H1 (cell line): ENCODE measurements at regions not wholly inside any gene's neighbourhood (a gene's known extent, or its start where the extent isn't known, plus 50 kb on each side); places are given as distances from the start of the nearest gene placed in this dataset.
"Not testable (repeated sequence)": the region's sequence is repeated elsewhere in the genome, so short reads cannot be mapped to it uniquely, and the experiment has no call there.

ENCODE experiments used
- CTCF ChIA-PET: fragments of 300-600 bp; sonication (Branson Sonifier 250); formaldehyde crosslinking; loops from one replicate; lab custom pipeline; 2021; ENCODE audit not compliant: partially characterized antibody; lab: Charles Lee
- POLR2A ChIA-PET: fragments of 300-600 bp; sonication (Branson Sonifier 250); formaldehyde crosslinking; loops from one replicate; lab custom pipeline; 2021; ENCODE audit warnings: inconsistent platforms; ENCODE audit not compliant: partially characterized antibody; lab: Charles Lee
- DNase-seq, 2 experiments: peaks; one replicate each; pipeline versions ENCODE4 v3.0.0 to v3.0.0-alpha.2; 2010 to 2022; ENCODE audit warnings: low spot score in 2 of 2, low read depth in 1 of 2, mixed read lengths in 1 of 2
- FAIRE-seq: peaks from 2 replicates; lab custom pipeline; 2011; peaks lifted over from hg19 to GRCh38; lab: Jason Lieb, UNC
- H2AFZ ChIP-seq: 2 replicates; pipeline ENCODE4 v1.8.1; 2012; ENCODE audit warnings: low read length, inconsistent platforms
- H2AK5ac ChIP-seq: 2 replicates; pipeline ENCODE4 v1.6.1; 2013; ENCODE audit warnings: low read depth, low read length
- H2BK120ac ChIP-seq: replicated peaks from 2 replicates; pipeline ENCODE3; 2013; ENCODE audit warnings: low read depth, low read length, inconsistent platforms
- H2BK12ac ChIP-seq: 2 replicates; pipeline ENCODE4 v1.6.1; 2013; ENCODE audit warnings: low read depth, low read length
- H2BK15ac ChIP-seq: 2 replicates; pipeline ENCODE4 v1.6.1; 2013; ENCODE audit warnings: low read length
- H2BK20ac ChIP-seq: 2 replicates; pipeline ENCODE4 v1.6.1; 2013; ENCODE audit warnings: low read length
- H2BK5ac ChIP-seq: 2 replicates; pipeline ENCODE4 v1.6.1; 2013; ENCODE audit warnings: low read depth, low read length
- H3K14ac ChIP-seq: 2 replicates; pipeline ENCODE4 v1.6.1; 2013; ENCODE audit warnings: inconsistent platforms; ENCODE audit not compliant: insufficient read length
- H3K18ac ChIP-seq: 2 replicates; pipeline ENCODE4 v1.6.1; 2013; ENCODE audit warnings: low read length; ENCODE audit errors: extremely low read depth
- H3K23ac ChIP-seq: 2 replicates; pipeline ENCODE4 v1.6.1; 2013; ENCODE audit warnings: inconsistent platforms; ENCODE audit not compliant: insufficient read length
- H3K23me2 ChIP-seq: 2 replicates; pipeline ENCODE4 v1.6.1; 2013; ENCODE audit warnings: low read depth, low read length
- H3K27ac ChIP-seq: 2 replicates; pipeline ENCODE4 v1.6.1; 2011; ENCODE audit warnings: low read depth, low read length, inconsistent platforms
- H3K27me3 ChIP-seq, 4 experiments: replicated peaks in 1 of 4; 1 replicate in 1 of 4; 2 replicates in 3 of 4; pipeline versions ENCODE4 v1.6.1 to v1.8.1; 2011 to 2013; ENCODE audit warnings: low read length in 3 of 4, mild to moderate bottlenecking in 3 of 4, inconsistent platforms in 2 of 4, mixed read lengths in 2 of 4, moderate library complexity in 1 of 4; ENCODE audit not compliant: control insufficient read depth in 3 of 4, insufficient read depth in 3 of 4; ENCODE audit errors: extremely low read depth in 1 of 4
- H3K36me3 ChIP-seq, 4 experiments: 2 replicates each; pipeline versions ENCODE4 v1.6.1 to v1.8.1; 2011 to 2013; ENCODE audit warnings: mild to moderate bottlenecking in 4 of 4, low read length in 3 of 4, moderate library complexity in 2 of 4, control low read depth in 1 of 4, inconsistent platforms in 1 of 4; ENCODE audit not compliant: insufficient read depth in 4 of 4, control insufficient read depth in 2 of 4
- H3K4ac ChIP-seq: replicated peaks from 2 replicates; pipeline ENCODE3; 2013; ENCODE audit warnings: low read length, low read depth, mixed read lengths, inconsistent platforms; ENCODE audit not compliant: insufficient read length
- H3K4me1 ChIP-seq, 4 experiments: replicated peaks in 1 of 4; 1 replicate in 1 of 4; 2 replicates in 3 of 4; pipeline versions ENCODE4 v1.6.1 to v1.8.1; 2011 to 2013; ENCODE audit warnings: low read length in 3 of 4, inconsistent platforms in 2 of 4, mixed read lengths in 1 of 4; ENCODE audit not compliant: insufficient read depth in 4 of 4, control insufficient read depth in 3 of 4
- H3K4me2 ChIP-seq, 2 experiments: 2 replicates each; pipeline versions ENCODE4 v1.6.1 to v1.8.1; 2011 to 2013; ENCODE audit warnings: low read depth in 2 of 2, low read length in 2 of 2, control low read depth in 1 of 2, inconsistent platforms in 1 of 2, mild to moderate bottlenecking in 1 of 2; ENCODE audit not compliant: insufficient read depth in 1 of 2
- H3K4me3 ChIP-seq, 4 experiments: fragments of 200-600, 300-600 bp in 1 of 4; sonication (generic), shearing (Covaris generic), sonication (Bioruptor Twin) in 1 of 4; 2 replicates each; pipeline versions ENCODE4 v1.5.1 to v1.8.1; 2011 to 2016; ENCODE audit warnings: low read length in 4 of 4, low read depth in 3 of 4, control low read depth in 2 of 4, inconsistent platforms in 2 of 4, mild to moderate bottlenecking in 2 of 4, mixed read lengths in 1 of 4, moderate library complexity in 1 of 4; ENCODE audit not compliant: insufficient read depth in 2 of 4; ENCODE audit errors: extremely low read depth in 1 of 4
- H3K56ac ChIP-seq: replicated peaks from 2 replicates; pipeline ENCODE3; 2013; ENCODE audit warnings: low read depth, mild to moderate bottlenecking, mixed read lengths, low read length, inconsistent platforms; ENCODE audit not compliant: insufficient read length
- H3K79me1 ChIP-seq: 2 replicates; pipeline ENCODE4 v1.6.1; 2013; ENCODE audit warnings: low read depth, low read length, control low read depth
- H3K79me2 ChIP-seq, 2 experiments: 2 replicates each; pipeline versions ENCODE4 v1.6.1 to v1.8.1; 2012 to 2013; ENCODE audit warnings: low read length in 2 of 2, mild to moderate bottlenecking in 2 of 2, inconsistent platforms in 1 of 2; ENCODE audit not compliant: insufficient read depth in 2 of 2, control insufficient read depth in 1 of 2
- H3K9ac ChIP-seq, 4 experiments: replicated peaks in 1 of 4; 1 replicate in 1 of 4; 2 replicates in 3 of 4; pipeline versions ENCODE4 v1.6.1 to v1.8.1; 2011 to 2013; ENCODE audit warnings: low read depth in 3 of 4, low read length in 3 of 4, control low read depth in 2 of 4, mild to moderate bottlenecking in 2 of 4, moderate library complexity in 2 of 4, inconsistent platforms in 1 of 4; ENCODE audit errors: extremely low read depth in 1 of 4
- H3K9me3 ChIP-seq, 2 experiments: 2 replicates each; pipeline versions ENCODE4 v1.6.1 to v1.8.1; 2012 to 2013; ENCODE audit warnings: mild to moderate bottlenecking in 2 of 2, moderate library complexity in 2 of 2, control low read depth in 1 of 2, inconsistent platforms in 1 of 2, low read depth in 1 of 2, low read length in 1 of 2, mixed read lengths in 1 of 2; ENCODE audit not compliant: insufficient read depth in 2 of 2
- H4K20me1 ChIP-seq, 2 experiments: replicated peaks in 1 of 2; 2 replicates each; pipeline versions ENCODE3 to v1.8.1; 2011 to 2013; ENCODE audit warnings: inconsistent platforms in 2 of 2, low read length in 2 of 2, mild to moderate bottlenecking in 1 of 2; ENCODE audit not compliant: insufficient read depth in 2 of 2, control insufficient read depth in 1 of 2
- H4K5ac ChIP-seq: 2 replicates; pipeline ENCODE4 v1.6.1; 2013; ENCODE audit warnings: low read length, low read depth, mixed read lengths, inconsistent platforms; ENCODE audit not compliant: insufficient read length
- H4K8ac ChIP-seq: 2 replicates; pipeline ENCODE4 v1.8.0; 2013; ENCODE audit warnings: mild to moderate bottlenecking, moderate library complexity, low read length, inconsistent platforms; ENCODE audit not compliant: insufficient read depth; ENCODE audit errors: extremely low read depth
- H4K91ac ChIP-seq: replicated peaks from 2 replicates; pipeline ENCODE3; 2013; ENCODE audit warnings: low read length, mixed read lengths, inconsistent platforms; ENCODE audit not compliant: insufficient read length
- NRF1 ChIP-seq: IDR thresholded peaks from 2 replicates; pipeline ENCODE4 v1.6.1; 2011; ENCODE audit warnings: mild to moderate bottlenecking, low read depth, low read length, improper control_type of control experiment
- RNF2 ChIP-seq: fragments of 200-900, 300-1000 bp; sonication (generic); IDR thresholded peaks from 2 replicates; pipeline ENCODE4 v1.7.1; 2016; ENCODE audit warnings: borderline replicate concordance, low read depth, mild to moderate bottlenecking, antibody characterized with exemption, low read length; ENCODE audit not compliant: poor library complexity, severe bottlenecking; ENCODE audit errors: missing control alignments
- RXRA ChIP-seq: IDR thresholded peaks from 2 replicates; pipeline ENCODE4 v1.6.1; 2011; ENCODE audit warnings: low read depth, mild to moderate bottlenecking, low read length, moderate library complexity; ENCODE audit not compliant: insufficient read depth
- WGBS, 2 experiments: shearing (Covaris generic) in 1 of 2; methylation state at CpG; one replicate each; pipeline versions ENCODE4 v1.1.6 to v1.1.7; 2013 to 2015; ENCODE audit warnings: low lambda C conversion rate in 2 of 2, mixed read lengths in 2 of 2, inconsistent platforms in 1 of 2, low coverage in 1 of 2, missing lambda C conversion rate in 1 of 2; ENCODE audit not compliant: insufficient replicate concordance in 2 of 2, insufficient coverage in 1 of 2, insufficient read length in 1 of 2; ENCODE audit errors: extremely low coverage in 1 of 2, missing lambda C conversion rate in 1 of 2; 5-methylcytosine and 5-hydroxymethylcytosine counted together

- no peak for TF ChIP-seq RXRA
- TF ChIP-seq RNF2, result no peak
- no peak for TF ChIP-seq NRF1
- TF ChIP-seq, all 59 proteins: peak for 3
Measured at GRCh38 chr7:131040467-131040932, 287.2 kb upstream of the MKLN1 start (continued).

DNA sequence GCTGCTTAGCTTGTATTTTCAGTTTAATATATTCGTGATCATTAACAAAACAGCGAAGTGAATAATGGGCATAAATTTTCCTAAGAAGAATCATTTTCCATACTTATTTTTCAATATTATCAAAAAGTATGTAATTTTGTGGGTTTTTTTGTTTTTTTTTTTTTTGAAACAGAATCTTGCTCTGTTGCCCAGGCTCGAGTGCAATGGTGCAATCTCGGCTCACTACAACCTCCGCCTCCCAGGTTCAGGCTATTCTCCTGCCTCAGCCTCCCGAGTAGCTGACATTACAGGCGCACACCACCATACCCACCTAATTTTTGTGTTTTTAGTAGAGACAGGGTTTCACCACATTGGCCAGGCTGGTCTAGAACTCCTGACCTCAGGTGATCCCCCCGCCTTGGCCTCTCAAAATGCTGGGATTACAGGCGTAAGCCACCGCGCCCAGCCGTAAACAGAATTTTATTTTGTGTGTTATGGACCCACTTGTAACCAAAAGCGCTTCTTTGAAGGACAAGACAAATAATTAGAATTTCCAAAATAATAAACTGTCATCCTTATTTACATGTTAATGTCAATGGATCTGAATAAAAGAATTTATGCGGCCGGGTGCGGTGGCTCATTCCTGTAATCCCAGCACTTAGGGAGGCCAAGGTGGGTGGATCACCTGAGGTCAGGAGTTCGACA lies 286.5 kb upstream of the MKLN1 start:
- POLR2A ChIA-PET, result not testable (repeated sequence)
- 95% methylated on average over 17 of the region's 17 CpGs; no CpG with 5 or more reads in 1 of the 2 experiments for WGBS, 2 experiments

More for the DNA sequence above, 286.5 kb upstream of the MKLN1 start:
- H4K20me1 ChIP-seq, H3K9me3 ChIP-seq, H2AK5ac ChIP-seq, H4K8ac ChIP-seq, H3K27me3 ChIP-seq, H4K91ac ChIP-seq, H3K9ac ChIP-seq, H3K79me1 ChIP-seq, H4K5ac ChIP-seq, H3K23ac ChIP-seq, H3K23me2 ChIP-seq, FAIRE-seq, DNase-seq, H2BK15ac ChIP-seq, H3K4me3 ChIP-seq, H2BK5ac ChIP-seq, H2BK20ac ChIP-seq, H3K56ac ChIP-seq, H2BK12ac ChIP-seq, H3K14ac ChIP-seq, H3K4ac ChIP-seq, H3K27ac ChIP-seq, H3K18ac ChIP-seq, H3K4me2 ChIP-seq, H3K36me3 ChIP-seq, H2AFZ ChIP-seq, H2BK120ac ChIP-seq: not testable (repeated sequence)
- Histone ChIP-seq H3K79me2 (peaks cover 0 to 22% of the 10 kb centered on the region in 2 experiments; a peak in 2 of 4 replicates), H3K4me1 (peaks cover 3 to 11% (median 7%) of the 10 kb centered on the region in 4 experiments; a peak in 4 of 7 replicates)
- CTCF ChIA-PET, result interaction anchor here (0.7 to 4.1 kb wide), 37 partner anchors 12 to 463 kb away, joined by 3 to 61 read pairs (median 4); no protein-coding TSS in a partner anchor
